ENCODE measurements at regions not wholly inside any gene's neighbourhood (a gene's known extent, or its start where the extent isn't known, plus 50 kb on each side); places are given as distances from the start of the nearest gene placed in this dataset.

DNA sequence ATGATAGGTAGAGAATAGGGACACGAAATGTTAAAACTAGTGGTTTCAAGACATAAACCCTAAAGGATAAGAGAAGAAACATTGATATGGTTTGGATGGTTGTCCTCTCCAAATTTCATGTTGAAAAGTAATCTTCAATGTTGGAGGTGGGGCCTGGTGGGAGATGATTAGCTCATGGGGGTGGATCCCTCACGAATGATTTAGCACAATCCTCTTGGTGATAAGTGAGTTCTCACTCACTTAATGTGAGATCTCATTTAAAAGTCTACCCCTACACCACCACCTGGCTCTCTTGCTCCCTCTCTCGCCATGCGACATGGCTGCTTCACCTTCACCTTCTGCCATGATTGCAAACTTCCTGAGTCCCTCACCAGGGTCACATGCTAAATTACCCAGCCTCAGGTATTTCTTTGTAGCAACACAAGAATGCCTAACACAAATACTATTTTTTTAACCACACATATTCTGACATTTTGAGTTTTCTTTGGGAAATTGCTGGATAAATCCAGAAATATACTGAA lies 242.4 kb upstream of the PHF14 start:
- no CpG with 5 or more reads among the region's 4 CpGs for WGBS, 2 experiments (ENCODE audit: extremely low coverage in 2 of 2, insufficient read length in 1 of 2)
- Histone ChIP-seq H3K4me3 (ENCODE audit: insufficient read depth, low read depth, low read length) (no peak overlapping the region), H3K27ac (ENCODE audit: insufficient read depth, low read length) (no peak overlapping the region), H3K79me1 (ENCODE audit: low read depth in 1 of 2, low read length in 2 of 2) (no peaks in the 10 kb centered on the region), H2BK5ac (ENCODE audit: low read depth, low read length, poor library complexity, severe bottlenecking) (no peak overlapping the region), H2BK15ac (ENCODE audit: low read depth, low read length) (no peak overlapping the region), H3K18ac (ENCODE audit: low read depth, low read length) (no peak overlapping the region), H3K9ac (ENCODE audit: low read depth, low read length) (no peak overlapping the region), H3K27me3 (ENCODE audit: control insufficient read depth, insufficient read depth, low read length) (no peaks in the 10 kb centered on the region), H4K8ac (ENCODE audit: low read depth in 2 of 2, low read length in 2 of 2) (no peak overlapping the region), H2AK5ac (ENCODE audit: low read depth, low read length) (no peak overlapping the region), H3K4me2 (ENCODE audit: low read depth, low read length) (no peak overlapping the region), H3K4ac (ENCODE audit: low read depth, low read length) (no peak overlapping the region), H2AFZ (replicated peaks; ENCODE audit: low read length, poor library complexity) (no peak overlapping the region), H3K9me3 (ENCODE audit: control insufficient read depth, insufficient read depth, low read length) (peaks cover 14% of the 10 kb centered on the region), H3K14ac (replicated peaks; ENCODE audit: low read depth, low read length) (no peak overlapping the region), H4K5ac (ENCODE audit: low read depth, low read length) (no peak overlapping the region), H2BK120ac (ENCODE audit: low read depth, low read length) (no peak overlapping the region), H3K36me3 (ENCODE audit: control insufficient read depth, insufficient read depth, low read length) (no peaks in the 10 kb centered on the region), H2BK20ac (ENCODE audit: low read depth, low read length) (no peak overlapping the region), H3K4me1 (ENCODE audit: control insufficient read depth, insufficient read depth, low read length) (no peaks in the 10 kb centered on the region), H2AK9ac (replicated peaks; ENCODE audit: low read depth, low read length, poor library complexity) (no peak overlapping the region), H3K56ac (ENCODE audit: extremely low read depth, insufficient read depth, low read length) (no peak overlapping the region), H4K20me1 (ENCODE audit: insufficient read depth, low read length) (no peaks in the 10 kb centered on the region), H3K23ac (ENCODE audit: low read depth, low read length) (no peak overlapping the region), H3K9me1 (ENCODE audit: insufficient read depth, low read length) (no peaks in the 10 kb centered on the region), H4K91ac (ENCODE audit: insufficient read depth, low read depth, low read length) (no peak overlapping the region)
- CTCF ChIA-PET, result interaction anchor here (0.8 kb wide), 1 partner anchor 27 kb away, joined by 3 read pairs; no protein-coding TSS in a partner anchor
- no peak for ATAC-seq (ENCODE audit: low read depth)
- no TSS peak for BruUV-seq (replicated peaks)
- in situ Hi-C loops (cut with MboI; ENCODE audit: low sequenced_read_pairs) (no loop called here), intact Hi-C loops (cut with micrococcal nuclease) (no loop called here), dilution Hi-C loops (cut with HindIII; ENCODE audit: low sequenced_read_pairs, unreplicated experiment) (no loop called here)
- no peak for TF ChIP-seq MAZ (IDR thresholded peaks at IDR 0.05; ENCODE audit: borderline replicate concordance, low read depth, low read length)
- no peak for TF ChIP-seq NFE2L2 (IDR thresholded peaks at IDR 0.05; ENCODE audit: low read depth, low read length)
- no peak for TF ChIP-seq MXI1 (IDR thresholded peaks at IDR 0.05; ENCODE audit: borderline replicate concordance, low read depth, low read length)
- TF ChIP-seq CEBPB (IDR thresholded peaks at IDR 0.05; ENCODE audit: low read depth, low read length), result no peak
- TF ChIP-seq RFX5 (IDR thresholded peaks at IDR 0.05; ENCODE audit: low read depth, low read length), result no peak
- TF ChIP-seq, protein P1, sequence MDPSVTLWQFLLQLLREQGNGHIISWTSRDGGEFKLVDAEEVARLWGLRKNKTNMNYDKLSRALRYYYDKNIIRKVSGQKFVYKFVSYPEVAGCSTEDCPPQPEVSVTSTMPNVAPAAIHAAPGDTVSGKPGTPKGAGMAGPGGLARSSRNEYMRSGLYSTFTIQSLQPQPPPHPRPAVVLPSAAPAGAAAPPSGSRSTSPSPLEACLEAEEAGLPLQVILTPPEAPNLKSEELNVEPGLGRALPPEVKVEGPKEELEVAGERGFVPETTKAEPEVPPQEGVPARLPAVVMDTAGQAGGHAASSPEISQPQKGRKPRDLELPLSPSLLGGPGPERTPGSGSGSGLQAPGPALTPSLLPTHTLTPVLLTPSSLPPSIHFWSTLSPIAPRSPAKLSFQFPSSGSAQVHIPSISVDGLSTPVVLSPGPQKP (IDR thresholded peaks at IDR 0.05; ENCODE audit: borderline replicate concordance, low read depth, low read length), result no peak
- POLR2A ChIA-PET (ENCODE audit: unreplicated experiment), result no interaction called here
- no peak for DNase-seq

Measured in IMR-90 (cell line).